ENCODE measurements at regions not wholly inside any gene's neighbourhood (a gene's known extent, or its start where the extent isn't known, plus 50 kb on each side); places are given as distances from the start of the nearest gene placed in this dataset.
"Not testable (repeated sequence)": the region's sequence is repeated elsewhere in the genome, so short reads cannot be mapped to it uniquely, and the experiment has no call there.

GRCh38 chr18:73688851-73689711, 458.6 kb downstream of the FBXO15 start:
- DNase-seq (ENCODE audit: low read depth in 2 of 2, low spot score in 1 of 2): no peak

GRCh38 chr18:73688161-73688560, 459.5 kb downstream of the FBXO15 start:
- no peak for DNase-seq (ENCODE audit: low read depth in 2 of 2, low spot score in 1 of 2)

- DNase-seq (ENCODE audit: low read depth in 2 of 2, low spot score in 1 of 2): no peak
Measured at GRCh38 chr18:73684647-73685046, 463.0 kb downstream of the FBXO15 start.

GRCh38 chr18:73683409-73684238, 464.0 kb downstream of the FBXO15 start:
- no peak for DNase-seq (ENCODE audit: low read depth in 2 of 2, low spot score in 1 of 2)

- no peak for DNase-seq (ENCODE audit: low read depth in 2 of 2, low spot score in 1 of 2)
Measured at GRCh38 chr18:73681912-73682311, 465.7 kb downstream of the FBXO15 start.

- DNase-seq (ENCODE audit: low read depth in 2 of 2, low spot score in 1 of 2): no peak
Measured at GRCh38 chr18:73681398-73681797, 466.2 kb downstream of the FBXO15 start.

- no peak for DNase-seq (ENCODE audit: low read depth in 2 of 2, low spot score in 1 of 2)
Measured at GRCh38 chr18:73679941-73680712, 467.5 kb downstream of the FBXO15 start.

- no peak for DNase-seq (ENCODE audit: low read depth in 2 of 2, low spot score in 1 of 2)
Measured at GRCh38 chr18:73677450-73677849, 470.2 kb downstream of the FBXO15 start.

- no peak for DNase-seq (ENCODE audit: low read depth in 2 of 2, low spot score in 1 of 2)
Measured at GRCh38 chr18:73674125-73674865, 473.3 kb downstream of the FBXO15 start.

GRCh38 chr18:73671480-73671879, 476.2 kb downstream of the FBXO15 start:
- DNase-seq (ENCODE audit: low read depth in 2 of 2, low spot score in 1 of 2): not testable (repeated sequence)

- no peak for DNase-seq (ENCODE audit: low read depth in 2 of 2, low spot score in 1 of 2)
Measured at GRCh38 chr18:73670524-73670923, 477.1 kb downstream of the FBXO15 start.

GRCh38 chr18:73670039-73670438, 477.6 kb downstream of the FBXO15 start:
- no peak for DNase-seq (ENCODE audit: low read depth in 2 of 2, low spot score in 1 of 2)

- no peak for DNase-seq (ENCODE audit: low read depth in 2 of 2, low spot score in 1 of 2)
Measured at GRCh38 chr18:73669297-73669696, 478.3 kb downstream of the FBXO15 start.

GRCh38 chr18:73668051-73668450, 479.6 kb downstream of the FBXO15 start:
- DNase-seq (ENCODE audit: low read depth in 2 of 2, low spot score in 1 of 2): no peak

- no peak for DNase-seq (ENCODE audit: low read depth in 2 of 2, low spot score in 1 of 2)
Measured at GRCh38 chr18:73666772-73667171, 480.9 kb downstream of the FBXO15 start.

GRCh38 chr18:73664896-73665295, 482.7 kb downstream of the FBXO15 start:
- no peak for DNase-seq (ENCODE audit: low read depth in 2 of 2, low spot score in 1 of 2)

GRCh38 chr18:73663581-73663980, 484.1 kb downstream of the FBXO15 start:
- no peak for DNase-seq (ENCODE audit: low read depth in 2 of 2, low spot score in 1 of 2)

GRCh38 chr18:73662421-73662820, 485.2 kb downstream of the FBXO15 start:
- no peak for DNase-seq (ENCODE audit: low read depth in 2 of 2, low spot score in 1 of 2)

GRCh38 chr18:73660931-73661856, 486.4 kb downstream of the FBXO15 start:
- DNase-seq (ENCODE audit: low read depth in 2 of 2, low spot score in 1 of 2): no peak

- no peak for DNase-seq (ENCODE audit: low read depth in 2 of 2, low spot score in 1 of 2)
Measured at GRCh38 chr18:73656691-73657090, 490.9 kb downstream of the FBXO15 start.

Measured in stimulated activated CD8-positive, alpha-beta memory T cell treated with anti-CD3 and anti-CD28 coated beads, Interleukin-4, amount 100 ng/mL, for 4 hours (primary cell).